HG03558 (cell line): ENCODE measurements at regions not wholly inside any gene's neighbourhood (a gene's known extent, or its start where the extent isn't known, plus 50 kb on each side); places are given as distances from the start of the nearest gene placed in this dataset.

ENCODE experiments used
- ATAC-seq: cut with Tn5 transposase; IDR thresholded peaks from one replicate; pipeline ENCODE4 v1.9.1; 2021; ENCODE audit warnings: moderate number of reproducible peaks; ENCODE audit not compliant: unreplicated experiment; ENCODE audit errors: extremely low read depth

DNA sequence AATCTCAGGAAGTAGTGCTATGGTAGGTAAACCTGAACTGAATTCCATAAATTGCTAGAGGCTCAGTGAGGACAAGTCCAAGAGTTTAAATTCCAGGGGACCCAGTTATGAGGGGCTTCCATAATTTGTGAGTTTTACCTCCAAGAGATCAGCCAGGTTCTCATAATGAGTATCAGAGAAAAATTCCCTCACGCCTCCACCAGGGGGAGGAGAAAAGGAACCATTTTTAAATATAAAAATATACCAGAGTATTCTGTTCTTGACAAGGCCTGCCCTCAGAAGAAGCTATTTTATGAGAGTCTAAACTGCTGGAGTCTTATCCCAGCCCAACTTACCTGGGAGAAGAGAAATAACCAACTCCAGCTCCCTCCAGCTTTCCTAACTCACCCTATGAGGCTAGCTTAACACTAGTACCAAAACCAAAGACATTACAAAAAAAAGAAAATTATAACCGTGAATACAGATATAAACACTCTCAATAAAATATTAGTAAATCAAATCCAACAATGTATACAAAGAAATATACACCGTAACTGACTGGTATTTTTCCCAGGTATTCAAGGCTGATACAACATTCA lies 158.7 kb downstream of the TFAP2A start:
- no peak for ATAC-seq

- ATAC-seq = no peak
Measured at GRCh38 chr6:10250655-10251220, 164.1 kb downstream of the TFAP2A start.

- no peak for ATAC-seq
Measured at GRCh38 chr6:10248378-10248843, 166.5 kb downstream of the TFAP2A start.

- ATAC-seq = no peak
Measured at GRCh38 chr6:10237298-10238038, 177.4 kb downstream of the TFAP2A start.

GRCh38 chr6:10235344-10235743 lies 179.5 kb downstream of the TFAP2A start:
- no peak for ATAC-seq

DNA sequence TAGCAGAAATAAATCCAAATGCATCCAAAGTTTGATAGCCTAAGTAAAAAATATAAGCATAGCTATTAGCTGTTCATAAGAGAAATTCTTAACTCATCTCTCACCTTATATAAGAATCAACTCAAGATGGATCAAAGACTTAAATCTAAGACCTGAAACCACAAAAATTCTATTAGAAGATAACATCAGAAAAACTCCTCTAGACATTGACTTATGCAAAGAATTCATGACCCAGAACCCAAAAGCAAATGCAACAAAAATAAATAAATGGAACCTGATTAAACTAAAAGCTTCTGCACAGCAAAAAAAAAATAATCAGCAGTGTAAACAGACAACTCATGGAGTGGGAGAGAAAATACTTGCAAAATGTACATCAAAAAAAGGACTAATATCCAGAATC lies 184.3 kb downstream of the TFAP2A start:
- no peak for ATAC-seq

GRCh38 chr6:10223841-10224240 lies 191.0 kb downstream of the TFAP2A start:
- ATAC-seq = no peak

- ATAC-seq = no peak
Measured at GRCh38 chr6:10221178-10221577, 193.7 kb downstream of the TFAP2A start.

DNA sequence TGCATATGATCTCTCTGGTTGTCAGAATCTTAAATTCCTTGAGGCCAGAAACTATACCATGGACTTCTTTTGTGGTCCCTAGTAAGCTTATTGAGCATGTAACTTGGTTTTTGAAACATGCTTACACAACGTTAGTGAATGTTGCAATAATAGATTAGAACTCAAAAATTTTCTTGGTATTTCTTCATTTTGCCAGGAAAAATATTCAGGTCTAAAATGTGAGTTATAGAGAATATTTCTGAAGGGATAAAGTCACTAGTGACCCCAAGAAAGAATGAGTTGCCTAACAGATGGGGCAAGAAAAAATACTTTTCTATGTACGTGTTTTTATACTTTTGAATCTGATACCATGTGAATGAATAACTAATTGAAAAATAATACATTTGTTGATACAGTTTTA lies 195.4 kb downstream of the TFAP2A start:
- no peak for ATAC-seq

DNA sequence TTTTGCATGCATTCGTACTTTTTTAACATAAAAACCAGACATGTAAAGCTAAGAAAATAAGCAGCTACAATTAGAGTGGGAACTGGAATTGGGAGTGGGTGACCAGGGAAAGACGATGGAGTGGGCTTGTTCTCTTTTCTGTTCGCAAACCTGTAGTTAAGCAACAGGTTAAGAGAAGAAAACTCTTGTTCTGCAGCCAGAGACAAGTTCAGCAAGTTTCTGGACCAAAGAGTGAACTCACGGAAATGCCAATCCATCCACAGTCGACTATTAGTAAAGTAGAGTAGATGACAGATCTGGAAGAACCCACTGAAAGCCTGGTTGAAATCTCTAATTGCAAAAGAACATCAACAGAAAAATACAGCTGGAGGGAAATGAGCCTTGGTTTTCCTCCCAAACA lies 197.8 kb downstream of the TFAP2A start:
- no peak for ATAC-seq

GRCh38 chr6:10215326-10216110 lies 199.4 kb downstream of the TFAP2A start:
- no peak for ATAC-seq

- no peak for ATAC-seq
Measured at GRCh38 chr6:10210052-10210451, 204.8 kb downstream of the TFAP2A start.

DNA sequence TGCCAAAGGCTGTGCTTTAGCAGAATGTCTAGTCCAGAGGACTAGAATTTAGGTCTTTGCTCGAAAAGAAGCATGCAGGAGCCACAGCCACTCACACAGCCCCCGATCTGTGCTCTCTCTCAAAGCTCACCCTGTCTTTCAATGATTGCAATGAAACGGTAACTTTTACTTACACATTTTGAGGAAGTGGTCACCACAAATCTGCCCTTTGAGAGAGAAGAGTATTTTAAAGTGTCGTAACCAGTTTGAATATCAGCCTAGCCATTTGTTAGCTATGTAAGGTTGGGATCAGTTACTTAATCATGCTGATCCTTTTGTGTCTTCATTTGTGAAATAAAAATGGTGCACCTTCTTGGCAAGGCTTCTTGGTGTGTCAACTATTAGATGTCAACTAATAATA lies 209.0 kb downstream of the TFAP2A start:
- no peak for ATAC-seq

- ATAC-seq = no peak
Measured at GRCh38 chr6:10205120-10205519, 209.8 kb downstream of the TFAP2A start.

DNA sequence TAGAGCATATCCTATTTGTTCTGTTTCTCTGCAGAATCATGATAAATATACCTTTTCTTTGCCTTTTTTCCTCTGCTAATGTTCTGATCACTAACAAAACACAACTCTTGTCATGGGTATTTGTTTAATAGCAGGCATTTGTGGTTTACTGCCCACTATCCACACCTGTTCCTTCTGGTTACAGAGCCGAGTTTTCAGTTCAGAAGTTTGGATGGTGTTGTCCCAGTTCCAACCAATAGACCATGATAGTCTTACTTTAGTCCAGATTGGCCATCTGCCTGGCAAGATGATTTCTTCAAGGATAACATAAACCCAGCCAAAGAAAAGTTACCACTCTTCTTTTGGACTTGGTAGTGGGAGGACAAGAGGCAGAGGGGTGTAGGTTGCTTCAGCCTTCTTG lies 211.2 kb downstream of the TFAP2A start:
- ATAC-seq = no peak

DNA sequence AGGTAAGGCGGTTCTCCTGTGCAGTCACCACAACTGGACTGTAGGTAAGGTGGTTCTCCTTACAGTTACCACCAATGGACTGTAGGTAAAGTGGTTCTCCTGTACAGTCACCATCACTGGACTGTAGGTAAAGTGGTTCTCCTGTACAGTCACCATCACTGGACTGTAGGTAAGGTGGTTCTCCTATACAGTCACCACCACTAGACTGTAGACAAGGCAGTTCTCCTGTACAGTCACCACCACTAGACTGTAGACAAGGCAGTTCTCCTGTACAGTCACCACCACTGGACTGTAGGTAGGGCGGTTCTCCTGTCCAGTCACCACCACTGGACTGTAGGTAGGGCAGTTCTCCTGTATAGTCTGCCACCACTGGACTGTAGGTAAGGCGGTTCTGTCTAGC lies 212.3 kb downstream of the TFAP2A start:
- ATAC-seq = no peak

DNA sequence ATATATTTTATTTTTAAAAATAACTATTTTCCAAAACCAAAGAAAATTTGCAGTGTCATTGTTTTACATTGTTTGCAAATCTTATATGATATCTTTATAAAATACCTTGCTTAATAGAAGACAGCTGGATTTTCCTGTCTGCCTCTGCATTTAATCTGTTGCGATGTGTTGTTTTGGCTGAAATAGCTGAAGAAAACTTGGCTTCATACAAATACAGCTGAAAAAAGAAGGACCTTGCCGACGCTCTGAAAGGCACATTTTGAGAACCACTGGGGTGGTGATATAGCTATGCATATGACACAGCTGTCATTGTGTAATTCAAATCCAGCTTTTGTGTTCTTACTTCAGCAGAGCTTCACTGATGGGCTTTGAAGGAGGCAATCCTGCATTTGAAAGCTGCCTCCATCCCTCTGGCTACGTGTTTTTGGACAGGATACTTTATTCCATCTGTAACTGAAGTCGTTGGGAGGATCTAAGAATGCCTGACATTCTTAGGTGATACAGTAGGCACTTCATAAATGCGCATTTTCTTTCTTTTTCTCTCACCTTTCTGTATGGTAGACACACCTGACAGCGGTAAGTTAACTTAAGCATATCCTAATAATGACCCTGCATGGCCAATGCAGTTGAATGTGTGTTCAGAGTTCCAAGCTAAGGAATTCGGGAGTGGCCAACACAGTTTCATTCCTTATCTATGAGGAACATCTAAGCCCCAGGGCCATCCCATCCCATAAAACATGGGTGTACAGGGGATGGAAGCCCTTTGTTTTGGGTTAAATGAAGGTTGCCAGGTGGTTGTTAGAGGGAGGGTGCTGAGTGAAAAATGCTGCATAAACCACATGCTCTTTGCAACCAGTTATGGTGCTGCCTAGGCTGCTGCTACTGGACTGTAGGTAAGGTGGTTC lies 213.0 kb downstream of the TFAP2A start:
- no peak for ATAC-seq

GRCh38 chr6:10196090-10196489 lies 218.8 kb downstream of the TFAP2A start:
- ATAC-seq = no peak

GRCh38 chr6:10194816-10195672 lies 219.8 kb downstream of the TFAP2A start:
- no peak for ATAC-seq
